CD4-positive, alpha-beta T cell treated with Interleukin-4 for 4 hours (primary cell): ENCODE measurements at regions not wholly inside any gene's neighbourhood (a gene's known extent, or its start where the extent isn't known, plus 50 kb on each side); places are given as distances from the start of the nearest gene placed in this dataset.

ENCODE experiments used
- DNase-seq: peaks from one replicate; pipeline ENCODE4 v3.0.0-alpha.2; 2020

DNA sequence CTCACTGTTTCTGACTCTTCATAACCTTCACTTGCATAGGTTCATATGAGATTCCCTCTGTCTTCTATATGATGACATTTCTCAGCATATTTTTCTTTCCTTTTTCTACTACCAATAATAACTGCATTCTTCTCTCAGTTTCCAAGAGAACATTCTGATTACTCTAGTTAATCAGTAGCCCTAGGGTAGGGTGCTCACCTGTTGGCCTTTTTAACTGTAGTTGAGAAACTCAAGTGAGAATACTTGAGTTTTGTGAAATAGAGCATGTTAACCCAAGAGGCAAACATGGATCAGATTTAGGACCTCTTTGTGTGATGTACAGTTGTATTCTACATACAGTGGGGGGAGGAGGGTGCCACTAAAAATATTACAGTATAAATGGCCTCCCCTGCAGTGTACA is 308.0 kb downstream of the CMPK2 start:
- DNase-seq = no peak

DNA sequence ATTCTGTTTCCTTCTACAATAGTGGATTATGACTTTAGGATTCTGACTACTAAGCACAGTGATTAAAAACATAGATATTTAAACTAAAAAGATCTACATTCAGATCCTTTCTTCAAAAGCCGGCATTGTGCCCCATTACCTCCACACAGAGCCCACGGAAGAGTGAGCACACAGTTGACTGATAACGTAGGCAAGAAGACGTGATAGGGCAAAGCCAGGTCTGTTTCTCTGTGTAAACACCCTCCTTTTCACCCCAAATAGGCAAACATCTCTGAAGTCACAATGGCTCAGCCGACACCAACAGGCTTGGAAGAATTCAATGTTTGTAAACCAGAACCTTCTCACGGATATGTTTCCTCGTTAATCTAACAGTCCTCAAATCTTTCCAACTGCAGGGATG is 302.9 kb downstream of the CMPK2 start:
- no peak for DNase-seq

DNA sequence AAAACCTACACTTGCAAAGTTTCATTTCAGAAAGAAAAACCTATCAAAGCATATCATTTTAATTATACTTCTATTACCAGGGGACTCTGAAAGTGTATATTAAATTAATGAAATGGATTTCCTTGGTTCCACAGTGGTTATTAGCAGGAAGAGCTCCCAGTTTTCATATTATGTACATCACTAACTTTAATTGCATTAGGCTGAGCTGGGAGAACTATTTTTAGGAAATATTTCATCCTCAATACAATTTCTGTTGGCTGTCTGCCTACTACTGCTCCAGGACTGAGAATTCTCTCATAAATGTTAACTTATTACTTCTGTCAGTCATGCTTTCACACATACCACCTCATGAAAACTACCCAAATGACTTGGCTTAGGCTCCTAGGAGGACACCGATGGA is 301.4 kb downstream of the CMPK2 start:
- DNase-seq = no peak

DNA sequence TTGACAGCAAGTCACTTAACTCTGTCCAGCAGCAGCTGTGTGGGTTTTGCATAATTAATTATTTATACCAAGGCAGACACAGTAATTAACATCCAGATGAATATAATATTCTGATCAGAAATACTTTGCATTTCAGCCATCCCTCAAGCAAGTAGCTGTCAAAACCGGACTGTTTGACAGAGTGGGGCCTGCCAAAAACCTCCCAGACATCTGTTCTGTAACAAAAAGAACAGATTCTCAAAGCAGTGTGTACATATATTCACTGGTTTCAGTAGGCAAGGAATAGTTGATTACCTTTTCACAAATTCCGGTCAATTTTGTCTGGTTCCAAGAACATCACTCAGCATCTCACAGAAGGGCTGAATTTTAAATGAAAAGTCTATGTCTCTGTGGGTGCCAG is 291.6 kb downstream of the CMPK2 start:
- DNase-seq = no peak

DNA sequence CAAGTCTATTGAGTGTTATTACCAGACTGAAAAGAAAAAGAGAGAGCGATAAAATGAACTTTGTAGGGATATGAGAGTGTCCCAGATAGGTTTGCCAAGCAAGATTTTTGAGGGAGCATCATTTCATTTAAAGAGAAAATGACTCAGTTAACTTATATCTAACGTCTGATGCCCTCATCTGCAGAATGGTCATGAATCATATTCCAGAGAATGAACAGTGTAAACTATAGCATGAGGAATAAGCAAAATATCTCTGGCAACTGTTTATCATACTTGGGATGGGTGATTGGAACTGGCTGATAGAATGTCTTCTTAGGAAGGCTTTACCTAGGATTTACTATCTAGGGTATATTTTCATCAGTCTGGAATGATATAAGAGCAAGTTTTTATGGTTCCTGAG is 289.4 kb downstream of the CMPK2 start:
- no peak for DNase-seq

DNA sequence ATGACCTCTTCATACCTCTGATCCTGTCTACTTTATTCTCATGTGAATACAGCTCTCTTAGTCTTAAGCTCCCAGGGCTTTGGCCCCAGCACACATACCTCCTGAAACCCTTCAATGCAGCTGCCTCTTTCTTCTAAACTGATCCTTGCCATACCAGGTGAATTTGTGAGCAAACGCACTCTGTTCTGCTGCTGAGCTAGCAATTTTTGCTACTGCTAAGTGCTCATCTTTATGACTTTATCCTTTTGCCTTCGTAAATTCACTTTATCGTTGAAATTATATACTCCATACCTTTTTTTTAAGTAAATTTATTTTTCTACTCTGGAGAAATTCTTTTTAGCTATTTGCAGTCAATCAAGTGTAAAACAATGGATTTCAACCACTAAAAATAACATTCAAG is 287.7 kb downstream of the CMPK2 start:
- DNase-seq = no peak

DNA sequence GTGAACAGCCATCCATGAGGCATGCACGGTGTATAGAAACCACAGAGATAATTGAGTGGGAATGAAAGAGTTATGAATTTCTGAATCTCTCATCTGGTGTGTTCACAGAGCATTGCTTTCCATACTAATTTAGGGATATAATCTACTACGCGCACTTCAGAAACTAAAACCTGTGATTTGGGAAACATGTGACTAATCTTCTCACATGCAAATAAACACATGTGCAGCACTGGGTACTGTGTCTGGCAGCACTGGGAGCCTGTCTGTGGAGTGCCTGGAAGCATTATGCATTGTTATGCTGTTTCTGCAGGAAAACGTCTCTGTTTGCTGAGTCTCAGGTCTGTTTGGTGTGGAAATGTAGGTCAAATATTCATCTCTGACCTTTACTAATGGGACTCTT is 287.3 kb downstream of the CMPK2 start:
- DNase-seq = no peak

DNA sequence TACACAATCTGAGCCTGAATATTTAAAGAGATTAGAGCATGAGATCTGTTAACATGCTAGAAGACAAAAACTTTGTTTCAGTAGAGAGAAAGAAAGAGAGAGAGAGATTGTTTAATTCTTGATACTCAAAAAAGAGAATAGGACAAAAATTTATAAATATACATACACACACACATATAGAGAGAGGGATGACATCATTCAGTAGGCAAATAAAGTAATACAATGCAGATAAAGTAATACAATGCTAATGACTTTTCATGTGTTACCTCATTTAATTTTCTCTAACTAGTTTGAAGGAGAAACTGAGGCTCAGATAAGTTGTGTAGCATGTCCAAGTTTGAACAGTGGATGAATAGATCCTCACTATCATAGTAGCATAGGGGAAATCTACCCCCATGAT is 286.4 kb downstream of the CMPK2 start:
- DNase-seq = no peak

DNA sequence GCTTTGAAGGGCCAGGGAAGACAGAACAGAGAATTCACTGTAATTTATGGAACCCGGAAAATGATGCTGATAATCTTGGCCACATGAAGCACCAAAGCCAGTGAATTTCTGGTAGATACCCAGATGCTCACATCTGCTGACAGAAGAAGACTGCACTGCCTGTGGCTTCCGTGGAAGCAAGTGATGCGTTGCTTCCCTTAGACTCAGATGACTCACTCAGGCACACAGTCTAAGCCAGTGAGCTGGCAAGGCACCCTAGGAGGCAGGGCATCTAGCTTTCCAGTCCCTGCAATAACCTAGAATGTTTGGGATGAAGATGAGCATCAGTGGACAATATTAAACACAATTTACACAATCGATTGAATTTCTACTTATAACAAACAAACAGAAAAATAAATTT is 284.7 kb downstream of the CMPK2 start:
- DNase-seq = no peak

DNA sequence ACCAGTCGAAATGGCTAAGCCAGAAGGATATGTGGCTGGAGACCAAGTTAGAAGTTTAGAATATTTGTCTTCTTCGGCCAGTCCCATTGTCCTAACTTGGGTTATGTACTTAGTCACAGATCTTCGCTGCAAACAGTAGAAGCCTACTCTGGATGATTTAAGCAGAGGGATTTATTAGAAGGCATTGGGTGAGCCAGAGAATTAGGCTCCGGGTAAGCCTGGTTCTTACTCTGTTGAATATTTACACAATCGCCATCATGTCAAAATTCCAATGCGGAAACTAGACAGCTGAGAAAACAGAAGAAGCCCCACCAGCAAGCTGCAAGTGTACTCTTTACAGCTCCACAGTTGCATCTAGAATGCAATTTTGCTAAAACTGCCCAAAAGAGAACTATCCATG is 276.6 kb downstream of the CMPK2 start:
- no peak for DNase-seq

DNA sequence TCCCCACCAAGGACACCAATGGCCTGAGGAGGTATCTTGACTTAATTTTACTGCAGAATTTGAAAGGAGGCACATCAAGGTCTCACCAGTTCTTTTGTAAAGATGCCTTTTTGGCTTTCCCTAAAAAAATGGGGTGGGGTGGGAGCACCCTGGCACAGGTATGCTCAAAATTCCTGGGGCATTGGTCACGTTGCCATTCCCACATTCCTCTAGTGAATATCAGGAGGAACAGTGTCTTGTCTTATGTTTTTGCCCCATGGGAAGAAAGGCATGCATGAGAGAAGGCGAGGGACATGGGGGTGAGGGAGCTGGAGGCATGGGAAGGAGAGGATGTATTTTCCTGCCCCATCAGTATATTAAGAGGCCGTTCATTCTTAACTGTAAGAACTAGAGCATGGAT is 275.3 kb downstream of the CMPK2 start:
- DNase-seq = no peak

DNA sequence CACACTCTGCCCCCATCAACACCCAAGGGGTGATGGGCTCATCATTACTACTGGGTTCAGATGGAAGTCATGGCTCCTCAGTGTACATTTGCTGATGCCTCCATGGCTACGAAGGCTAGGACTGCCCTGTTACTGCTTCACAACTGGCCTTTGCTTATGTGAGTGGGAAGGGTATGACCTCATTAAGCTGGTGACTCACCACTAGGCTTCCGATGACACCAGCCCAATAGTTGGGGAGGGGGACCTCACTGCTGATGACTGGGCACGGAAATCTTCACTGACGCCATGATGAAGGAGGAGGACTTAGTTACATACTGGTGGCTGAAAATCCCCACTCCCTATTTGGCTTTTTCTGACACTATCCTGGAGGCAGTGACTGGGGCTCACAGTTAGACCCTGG is 263.2 kb downstream of the CMPK2 start:
- no peak for DNase-seq

DNA sequence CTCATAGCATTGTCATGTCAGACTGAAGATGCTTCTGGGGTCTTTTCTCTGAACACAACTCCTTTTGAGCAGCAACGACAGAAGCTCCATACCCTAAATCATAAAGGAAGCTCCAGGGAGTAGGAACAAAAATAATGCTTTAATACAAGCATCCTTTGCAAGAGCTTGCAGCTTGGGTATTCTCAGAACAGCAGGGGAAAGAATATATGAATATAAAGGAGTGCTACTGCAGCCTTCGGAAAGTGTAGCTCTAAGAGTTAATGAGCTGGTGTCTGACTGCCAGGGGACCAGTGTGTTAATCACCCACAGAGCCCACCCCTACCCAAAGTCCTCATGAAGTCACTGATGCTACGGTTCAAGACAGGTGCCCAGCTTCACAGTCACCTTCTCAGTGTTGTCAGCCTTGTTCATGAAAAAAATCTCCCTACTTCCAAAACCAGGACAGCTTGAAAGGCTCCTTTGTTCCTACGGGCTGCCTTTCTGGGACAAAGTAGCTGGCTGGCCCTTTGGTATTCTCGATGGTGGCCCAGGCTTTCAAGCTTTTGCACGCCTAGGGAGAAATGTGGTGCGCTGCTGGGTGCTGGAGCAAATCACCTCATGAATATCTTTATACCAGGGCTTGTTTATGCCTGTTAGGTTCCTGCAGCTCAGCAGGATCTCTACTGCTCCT is 259.7 kb downstream of the CMPK2 start:
- no peak for DNase-seq

DNA sequence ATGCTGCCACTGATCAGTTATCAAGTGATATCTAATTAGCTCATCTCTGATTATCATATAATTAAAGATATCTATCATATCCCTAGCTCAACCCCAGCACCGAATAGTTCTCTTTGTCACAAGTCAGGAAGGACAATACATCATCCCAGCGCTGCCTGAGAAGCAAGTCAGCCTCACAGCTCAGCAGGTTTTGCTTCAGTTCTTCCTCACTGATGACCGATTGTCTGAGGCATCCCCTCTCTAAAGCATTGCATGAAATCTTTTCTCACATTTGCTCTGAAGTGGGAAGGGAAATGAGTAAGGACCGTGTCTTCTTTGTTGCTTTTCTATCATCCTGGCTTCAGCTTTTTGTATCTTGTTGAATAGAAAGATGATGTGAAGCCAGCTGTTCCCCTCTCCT is 247.9 kb downstream of the CMPK2 start:
- no peak for DNase-seq

DNA sequence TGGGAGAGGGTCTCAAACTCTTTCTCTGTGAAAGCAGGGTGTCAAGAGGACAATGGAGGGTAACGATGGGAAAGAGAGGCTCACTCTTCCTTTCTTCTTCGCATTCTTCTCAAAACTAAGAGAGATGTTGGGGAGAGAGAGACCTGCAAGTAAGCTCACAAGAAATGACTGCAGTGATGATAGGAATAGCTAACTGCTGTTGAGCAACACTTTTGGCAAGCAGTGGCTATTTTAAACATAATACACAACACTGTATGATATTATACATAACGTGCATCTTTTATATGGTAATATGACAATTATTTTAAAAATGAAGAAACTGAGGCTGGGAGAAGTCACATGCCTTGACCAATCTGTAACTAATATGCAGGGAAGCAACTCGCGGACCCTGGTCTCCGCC is 247.5 kb downstream of the CMPK2 start:
- no peak for DNase-seq

DNA sequence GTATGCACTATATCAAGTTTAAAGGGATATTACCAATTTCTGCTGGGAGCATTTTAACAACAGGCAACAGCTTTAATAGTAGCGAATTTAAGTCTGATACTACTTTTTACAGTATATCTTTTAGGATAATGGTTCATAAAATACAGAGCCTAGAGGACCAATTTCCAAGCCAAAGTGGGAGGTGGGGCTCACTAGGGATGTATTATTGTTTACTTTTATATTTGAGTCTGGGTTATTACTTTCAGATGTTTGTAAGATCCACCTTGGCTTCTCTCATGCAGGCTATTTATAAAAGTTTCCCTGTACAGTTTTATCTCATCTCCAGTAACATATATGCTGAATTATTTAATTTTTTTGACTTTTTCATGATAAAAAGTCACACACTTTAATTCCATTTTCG is 242.0 kb downstream of the CMPK2 start:
- DNase-seq = no peak

DNA sequence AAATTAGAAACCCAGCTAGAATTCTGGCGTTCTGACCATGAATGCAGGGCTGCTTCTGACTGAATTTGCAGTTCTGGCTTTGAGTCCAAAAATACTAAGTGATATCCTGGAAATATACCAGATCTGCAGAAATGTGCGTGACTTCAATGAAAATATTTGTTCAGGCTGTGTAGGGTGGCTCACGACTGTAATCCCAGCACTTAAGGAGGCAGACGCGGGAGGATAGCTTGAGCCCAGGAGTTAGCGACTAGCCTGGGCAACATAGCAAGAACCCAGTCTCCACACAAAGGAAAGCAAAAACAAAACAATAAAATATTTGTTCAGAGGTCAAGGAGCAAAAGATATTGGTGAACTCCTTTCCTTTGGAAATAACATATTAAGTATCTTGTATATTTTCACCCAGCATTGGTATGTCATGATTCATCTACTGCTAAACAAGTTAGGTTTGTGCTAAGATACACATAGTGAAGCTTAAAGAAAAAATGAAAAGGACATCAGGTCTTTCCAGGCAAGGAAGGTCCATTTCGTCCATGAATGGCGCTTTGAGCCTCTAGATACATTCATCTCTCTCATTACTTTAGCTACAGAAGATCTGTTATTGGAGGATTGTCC is 239.2 kb downstream of the CMPK2 start:
- no peak for DNase-seq

DNA sequence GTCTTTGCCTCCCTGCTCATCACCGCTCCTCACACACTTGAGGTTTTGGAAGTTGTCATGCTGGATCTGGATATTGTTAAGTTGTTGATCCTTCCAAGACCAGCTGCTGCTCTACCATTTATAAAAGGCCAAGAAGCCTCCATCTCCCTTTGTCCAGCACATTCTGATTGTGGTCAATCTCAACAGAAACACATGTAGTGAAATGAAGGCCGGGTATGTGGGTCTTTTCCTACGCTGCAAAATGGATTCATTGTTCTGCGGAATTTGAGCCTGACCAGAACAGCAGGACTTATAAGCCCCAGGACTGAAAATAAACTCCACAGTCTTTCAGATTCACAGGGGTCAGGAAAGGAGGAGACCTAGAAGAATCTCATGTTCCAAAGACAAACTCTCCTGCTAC is 238.4 kb downstream of the CMPK2 start:
- DNase-seq = no peak

DNA sequence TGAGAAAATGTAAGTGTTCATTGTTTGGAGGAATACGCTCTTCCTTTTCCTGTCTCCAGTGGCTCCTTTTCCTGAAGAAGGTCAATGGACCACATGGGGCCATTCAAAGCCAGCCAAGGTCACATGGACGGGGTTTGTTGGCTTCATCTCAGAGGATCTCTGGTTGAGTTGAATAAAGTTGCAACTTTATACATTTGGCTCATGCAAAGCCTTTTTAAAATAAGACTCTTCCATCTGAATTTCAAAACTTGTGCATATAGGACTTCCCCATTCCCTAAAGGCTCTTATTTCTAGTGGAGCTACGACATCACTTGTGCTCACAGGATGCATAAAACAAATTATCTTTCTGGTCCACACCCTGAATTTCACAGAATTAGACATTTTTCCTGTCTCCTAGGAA is 235.5 kb downstream of the CMPK2 start:
- DNase-seq = no peak

DNA sequence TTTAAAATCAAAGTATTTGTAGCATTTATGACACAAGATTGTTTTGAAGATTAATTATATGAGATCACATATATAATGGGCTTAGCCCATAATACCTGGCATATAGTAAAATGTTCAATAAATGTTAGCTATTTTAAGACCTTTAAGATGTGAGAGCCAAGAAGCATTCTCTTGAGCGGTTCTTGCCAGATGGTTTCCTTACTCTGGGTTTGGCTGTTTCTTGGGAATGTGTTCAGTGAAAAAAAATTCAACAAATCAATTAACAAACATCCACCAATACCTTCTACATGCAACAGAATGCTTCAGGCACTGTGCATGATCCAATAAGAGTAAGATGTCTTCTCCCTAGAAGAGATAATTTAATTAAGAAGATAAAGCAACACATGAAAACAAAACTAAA is 230.4 kb downstream of the CMPK2 start:
- DNase-seq = no peak

DNA sequence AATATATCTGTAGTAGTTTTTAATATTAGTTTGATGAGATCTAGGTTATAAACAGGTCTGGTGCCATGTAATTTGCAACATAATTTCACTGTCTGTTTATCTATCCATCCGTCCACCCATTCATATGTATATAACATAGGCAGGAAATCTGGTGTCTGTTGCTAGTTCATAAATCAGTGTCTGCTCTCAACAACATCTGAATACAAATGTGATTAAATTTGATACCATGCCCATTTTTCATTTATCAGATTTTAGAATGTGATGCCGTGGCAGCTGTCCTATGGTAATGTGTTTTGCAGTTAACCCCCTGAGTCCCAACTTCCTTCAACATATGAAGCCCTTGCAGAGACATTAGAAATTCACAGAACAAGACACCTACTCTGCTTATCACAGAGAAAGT is 228.4 kb downstream of the CMPK2 start:
- no peak for DNase-seq

DNA sequence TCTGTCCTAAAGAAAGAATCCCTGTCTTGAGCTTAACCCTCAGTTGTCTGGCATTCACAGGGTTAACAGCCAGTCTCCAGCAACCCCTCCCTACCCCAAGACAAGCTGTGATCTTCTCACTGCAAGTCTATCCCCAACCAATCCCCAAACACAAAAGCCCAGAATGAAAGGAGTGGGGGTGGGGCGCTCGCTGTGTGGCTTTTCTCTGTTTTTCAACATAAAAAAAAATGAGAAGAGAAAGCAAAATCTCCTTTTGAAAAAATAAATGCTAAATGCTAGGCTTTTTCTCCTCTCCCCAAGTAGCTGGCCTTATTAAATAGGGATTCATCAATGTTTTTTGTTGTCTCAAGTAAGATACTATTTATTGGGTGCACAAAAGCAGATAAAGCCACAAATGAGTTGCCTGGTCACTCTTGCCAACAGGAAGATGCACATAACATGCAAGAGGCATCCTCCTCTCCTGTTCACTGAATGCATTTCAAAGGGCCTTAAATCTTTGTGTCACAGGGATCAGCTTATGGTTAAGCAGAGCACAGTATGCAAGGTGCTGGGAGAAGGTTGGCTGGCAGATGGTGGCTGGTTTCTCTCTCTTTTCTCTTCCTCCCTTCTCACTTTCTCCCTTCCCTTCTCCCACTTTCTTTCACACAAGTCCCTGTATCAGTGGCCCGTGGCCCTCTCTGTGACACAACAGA is 225.6 kb downstream of the CMPK2 start:
- DNase-seq = no peak

DNA sequence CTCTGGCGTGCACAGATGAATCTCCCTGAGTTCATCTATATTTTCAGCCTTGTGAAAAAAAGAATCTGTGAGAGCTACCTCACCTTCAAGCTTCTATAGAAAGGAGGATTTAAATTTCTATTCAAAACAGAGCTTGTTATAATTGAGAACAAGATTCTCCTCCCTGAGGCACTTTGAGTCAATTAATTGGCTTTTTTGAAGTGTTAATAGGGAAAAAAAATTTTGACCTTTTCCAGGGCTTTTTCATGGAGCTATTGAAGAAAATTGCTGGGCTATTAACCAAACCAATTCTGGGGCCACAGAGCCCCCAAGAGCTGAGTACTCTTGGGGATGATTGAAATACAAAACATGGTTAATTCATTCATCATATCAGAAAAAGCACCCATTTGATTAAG is 225.1 kb downstream of the CMPK2 start:
- no peak for DNase-seq

DNA sequence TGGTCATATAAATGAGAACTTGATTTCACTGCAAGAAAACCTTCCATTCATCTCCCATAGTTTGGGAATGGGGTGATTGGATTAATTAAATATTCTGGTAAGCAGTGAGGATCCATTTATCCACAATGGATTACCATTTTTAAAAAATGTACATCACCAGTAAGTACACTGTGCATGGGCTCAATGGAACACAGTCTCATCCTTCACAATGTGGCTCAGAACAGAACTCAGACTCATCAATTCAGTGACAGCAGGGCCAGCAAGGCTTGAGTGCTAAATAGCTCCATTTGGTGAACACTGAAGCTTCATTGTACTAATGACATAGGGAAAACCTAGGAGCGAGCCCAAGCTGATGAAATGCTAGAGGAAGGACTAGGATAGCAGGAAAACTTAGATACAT is 223.8 kb downstream of the CMPK2 start:
- DNase-seq = no peak

DNA sequence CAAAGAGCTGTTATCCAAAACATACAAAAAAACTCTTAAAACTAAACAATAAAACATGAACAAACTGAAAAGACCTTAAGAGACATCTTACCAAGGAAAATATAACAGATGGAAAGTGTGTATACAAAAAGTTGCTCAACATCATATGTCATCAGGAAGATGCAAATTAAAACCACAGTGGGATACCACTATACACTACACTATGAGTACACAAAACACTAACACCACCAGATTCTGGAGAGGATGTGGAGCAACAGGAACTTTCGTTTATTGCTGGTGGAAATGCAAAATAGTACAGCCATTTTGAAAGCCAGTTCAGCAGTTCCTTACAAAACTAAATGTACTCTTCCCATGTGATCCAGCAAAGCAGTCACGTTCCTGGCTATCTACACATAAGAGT is 221.4 kb downstream of the CMPK2 start:
- no peak for DNase-seq
